HG03175 (cell line): ENCODE measurements at regions not wholly inside any gene's neighbourhood (a gene's known extent, or its start where the extent isn't known, plus 50 kb on each side); places are given as distances from the start of the nearest gene placed in this dataset.

Experiments used
- ATAC-seq: cut with Tn5 transposase; IDR thresholded peaks from one replicate; pipeline ENCODE4 v1.9.1; 2021; ENCODE audit warnings: mild to moderate bottlenecking, moderate library complexity; ENCODE audit not compliant: unreplicated experiment

DNA sequence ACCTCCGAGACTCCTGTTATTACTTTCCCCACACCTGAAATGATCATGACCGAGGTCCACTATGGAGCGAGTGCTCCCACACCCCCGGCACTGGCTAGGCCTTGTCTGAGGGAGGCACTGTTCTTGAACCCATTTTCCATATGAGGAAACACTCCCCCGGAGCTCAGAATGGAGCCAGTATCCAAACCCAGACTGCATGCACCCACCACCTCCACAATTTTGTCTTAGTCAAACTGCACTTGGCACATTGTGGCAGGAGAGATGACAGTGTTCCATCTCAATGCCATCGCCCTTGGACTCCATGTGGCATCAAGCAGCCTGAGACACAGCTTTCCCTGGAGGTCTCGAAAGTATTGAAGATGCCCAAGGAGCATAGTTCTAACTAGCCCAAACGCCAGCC is 154.1 kb downstream of the NUP210 start:
- no peak for ATAC-seq

DNA sequence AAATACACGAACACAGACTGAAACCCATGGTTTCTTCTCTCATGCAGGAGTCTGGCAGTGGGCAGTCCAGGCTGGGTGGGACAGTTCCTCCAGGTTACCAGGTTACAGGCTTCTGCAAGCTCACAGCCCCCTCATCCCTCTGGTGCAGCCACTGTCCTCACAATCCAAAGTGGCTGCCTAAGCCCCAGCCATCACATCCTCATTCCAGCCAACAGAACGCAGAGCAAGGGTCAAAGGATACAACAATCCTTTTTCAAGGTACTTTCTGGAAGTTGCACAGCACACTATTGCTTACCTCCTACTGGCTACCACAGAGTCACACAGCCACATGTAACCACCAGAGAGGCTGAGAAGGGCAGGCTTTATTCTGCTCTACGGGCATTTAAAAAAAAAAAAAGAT is 154.6 kb downstream of the NUP210 start:
- ATAC-seq: no peak

DNA sequence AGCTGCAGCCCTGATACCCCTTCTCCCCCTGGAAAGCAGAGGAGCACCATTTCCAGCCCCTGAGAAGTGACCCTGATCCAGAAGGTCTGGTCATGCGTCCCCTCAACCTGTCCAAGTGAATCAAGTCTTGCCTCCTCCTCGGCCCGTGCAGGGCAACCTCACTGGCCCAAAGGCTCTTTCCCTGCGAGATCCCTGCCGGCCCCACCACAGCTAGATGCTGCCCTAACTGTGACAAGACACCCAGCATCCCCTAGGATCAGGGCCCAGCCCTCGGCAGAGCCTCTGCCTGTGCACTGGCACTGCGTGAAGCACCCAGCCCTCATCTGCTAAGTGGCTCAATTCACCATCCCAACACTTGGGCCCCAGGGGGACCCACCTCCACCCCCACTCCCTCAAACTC is 155.1 kb downstream of the NUP210 start:
- ATAC-seq: no peak

DNA sequence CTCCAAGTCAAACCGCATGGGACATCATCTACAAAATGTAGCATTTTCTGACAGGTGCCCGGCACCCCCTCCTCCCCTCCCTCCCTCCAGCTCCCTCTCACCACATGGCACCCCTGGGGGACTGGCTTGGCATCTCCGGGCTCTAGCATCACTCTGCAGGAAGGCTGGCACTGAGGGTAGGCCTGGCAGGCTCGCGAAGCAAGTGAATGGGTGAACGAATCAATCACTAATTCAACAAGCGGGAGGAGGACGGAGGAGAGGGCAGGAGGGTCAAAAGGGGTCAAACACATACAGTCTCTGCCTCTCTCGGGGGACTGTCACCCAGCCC is 155.7 kb downstream of the NUP210 start:
- ATAC-seq: no peak

DNA sequence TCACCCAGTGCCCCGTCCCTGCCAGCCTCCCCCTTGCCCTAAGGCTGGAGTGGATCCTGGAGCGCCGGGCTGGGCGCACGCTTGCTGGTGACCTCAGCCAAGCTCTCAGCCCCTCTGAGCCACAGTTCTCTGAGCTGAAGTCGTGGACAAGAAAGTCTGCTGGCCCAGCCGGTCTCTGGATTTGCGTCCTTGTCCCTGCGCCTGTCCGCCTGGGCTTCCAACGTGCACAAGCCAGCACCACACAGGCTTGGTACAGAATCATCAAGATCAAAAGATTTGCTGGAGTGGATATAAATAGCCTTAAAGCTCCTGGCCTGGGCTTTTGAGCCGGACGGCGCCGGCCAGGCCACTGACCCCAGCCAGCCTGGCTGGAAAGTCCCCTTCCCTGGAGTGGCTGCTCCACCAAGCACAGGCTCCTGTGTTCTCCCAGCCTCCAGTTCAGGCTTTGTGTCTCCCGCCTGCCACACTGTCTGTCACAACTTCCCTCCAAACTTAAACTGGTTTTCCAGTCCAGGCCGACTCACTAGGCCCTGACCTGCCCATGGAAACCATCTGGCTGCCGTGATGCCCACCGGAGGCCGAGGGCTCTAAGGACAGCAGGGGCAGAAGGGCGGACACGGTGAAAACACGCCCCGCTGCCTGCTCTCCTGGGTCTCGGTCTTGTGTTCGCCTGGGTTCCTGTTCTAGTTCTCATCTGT is 156.2 kb downstream of the NUP210 start:
- no peak for ATAC-seq

DNA sequence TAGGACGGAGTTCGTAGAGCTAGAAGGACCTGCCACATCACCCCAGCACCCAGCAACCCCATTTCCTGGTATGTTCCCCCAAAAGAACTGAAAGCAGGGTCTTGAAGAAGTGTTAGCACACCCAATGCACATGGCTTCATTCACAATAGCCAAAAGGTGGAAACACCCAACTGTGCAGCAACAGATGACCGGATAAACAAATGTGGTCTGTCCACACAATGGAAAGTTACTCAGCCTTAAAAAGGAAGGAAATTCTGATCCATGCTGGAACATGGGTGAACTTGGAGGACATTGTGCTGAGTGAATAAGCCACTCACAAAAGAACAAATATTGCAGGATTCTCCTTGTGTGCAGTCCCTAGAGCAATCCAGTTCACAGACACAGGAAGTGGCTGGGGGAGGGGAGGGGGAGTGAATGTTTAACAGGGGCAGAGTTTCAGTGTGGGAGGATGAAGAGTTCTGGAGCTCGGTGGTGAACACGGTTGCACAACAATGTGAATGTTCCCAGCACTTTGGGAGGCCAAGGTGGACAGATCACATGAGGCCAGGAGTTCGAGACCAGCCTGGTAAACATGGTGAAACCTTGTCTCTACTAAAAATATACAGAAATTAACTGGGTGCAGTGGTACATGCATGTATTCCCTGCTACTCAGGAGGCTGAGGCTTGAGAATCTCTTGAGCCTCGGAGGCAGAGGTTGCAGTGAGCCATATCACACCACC is 157.5 kb downstream of the NUP210 start:
- peak; percentile 54 for ATAC-seq

DNA sequence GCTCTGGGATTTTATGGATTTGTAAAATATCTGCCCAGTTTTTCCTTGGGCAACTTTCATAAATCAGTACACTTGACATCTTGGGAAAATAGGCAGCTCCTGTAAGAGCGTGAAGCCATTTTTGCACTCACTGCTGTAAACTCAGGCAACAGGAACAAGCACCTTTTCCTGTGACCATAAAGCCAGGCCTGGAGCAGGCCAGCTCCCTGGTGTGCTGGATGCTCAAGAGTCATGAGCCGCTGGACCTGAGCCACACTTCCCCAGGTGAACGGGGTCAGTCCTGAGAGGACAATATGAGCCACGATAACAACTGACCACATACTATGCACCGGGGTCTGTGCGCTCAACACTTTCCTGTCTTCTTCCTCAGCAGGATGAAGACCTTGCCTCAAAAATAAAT is 158.2 kb downstream of the NUP210 start:
- ATAC-seq: no peak

DNA sequence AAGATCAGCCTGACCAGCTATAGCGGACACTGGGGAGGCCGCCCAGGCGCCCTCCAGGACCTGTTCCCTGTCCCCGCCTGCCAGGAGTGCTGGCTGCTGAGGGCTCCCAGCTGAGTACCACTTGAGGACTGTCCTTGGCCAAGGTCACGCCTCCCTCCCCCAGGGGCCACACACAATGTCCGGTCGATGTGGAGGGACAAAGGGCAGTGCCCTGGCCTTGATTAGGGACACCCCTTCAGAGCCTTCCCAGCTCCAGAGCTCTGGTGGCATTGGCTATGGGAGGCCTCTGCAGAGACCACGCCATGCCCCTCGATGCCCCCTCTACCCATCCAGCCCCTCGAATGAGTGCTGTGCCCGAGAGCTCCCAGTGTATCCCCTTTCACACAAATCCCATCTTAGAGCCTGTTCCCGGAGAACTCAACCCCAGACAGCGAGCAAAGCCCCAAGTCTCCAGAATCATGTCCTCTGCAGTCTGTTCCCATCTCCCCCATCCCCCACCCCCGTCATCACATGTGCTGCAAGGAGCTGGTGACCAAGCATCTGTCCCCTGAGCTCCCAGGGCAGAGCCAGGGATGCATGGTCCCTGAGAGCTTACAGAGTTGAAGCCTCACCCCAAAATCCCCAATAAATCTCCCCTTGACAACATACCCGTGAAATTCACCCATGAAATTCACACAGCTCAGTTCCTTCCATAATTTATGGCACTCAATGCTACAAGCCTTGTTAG is 158.9 kb downstream of the NUP210 start:
- ATAC-seq: no peak

DNA sequence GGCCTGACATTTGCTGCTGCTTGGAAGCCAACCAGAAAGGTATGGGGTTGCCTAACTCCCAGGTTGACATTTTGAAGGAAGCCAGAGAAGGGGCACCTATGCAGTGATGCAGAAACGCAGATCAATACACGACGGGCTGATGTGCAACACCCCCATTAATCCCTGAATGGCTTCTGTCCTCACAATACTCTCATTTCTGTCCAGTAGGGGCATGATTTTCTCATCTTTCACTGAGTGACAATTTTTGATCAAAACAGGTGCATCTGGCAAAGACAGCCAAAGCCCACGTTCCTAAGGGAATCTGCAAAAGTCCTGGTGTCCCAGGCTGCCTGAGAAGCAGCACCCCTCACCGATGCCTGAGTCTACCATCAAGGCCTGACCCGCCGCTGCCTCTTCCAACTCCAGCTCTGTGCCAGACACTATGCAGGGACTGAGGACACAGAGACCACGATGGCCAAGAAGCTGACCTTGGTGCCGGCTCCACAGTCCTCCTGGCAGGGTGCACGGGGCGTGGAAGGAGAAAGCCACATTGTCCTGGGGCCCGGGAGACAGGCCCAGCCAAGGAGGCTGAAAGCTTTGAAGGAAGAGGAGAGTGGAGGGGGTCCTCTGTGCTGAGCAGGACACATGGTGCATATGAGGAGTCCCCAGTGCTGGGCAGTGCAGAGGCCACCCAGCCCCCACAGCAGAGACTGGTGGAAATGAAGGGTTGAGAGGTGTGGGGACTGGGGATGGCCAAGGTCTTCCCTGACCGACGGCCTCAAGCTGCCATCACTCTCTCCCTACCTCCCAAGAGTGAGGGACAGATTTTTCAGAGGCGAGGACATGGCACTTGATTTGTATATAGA is 159.6 kb downstream of the NUP210 start:
- ATAC-seq: no peak

DNA sequence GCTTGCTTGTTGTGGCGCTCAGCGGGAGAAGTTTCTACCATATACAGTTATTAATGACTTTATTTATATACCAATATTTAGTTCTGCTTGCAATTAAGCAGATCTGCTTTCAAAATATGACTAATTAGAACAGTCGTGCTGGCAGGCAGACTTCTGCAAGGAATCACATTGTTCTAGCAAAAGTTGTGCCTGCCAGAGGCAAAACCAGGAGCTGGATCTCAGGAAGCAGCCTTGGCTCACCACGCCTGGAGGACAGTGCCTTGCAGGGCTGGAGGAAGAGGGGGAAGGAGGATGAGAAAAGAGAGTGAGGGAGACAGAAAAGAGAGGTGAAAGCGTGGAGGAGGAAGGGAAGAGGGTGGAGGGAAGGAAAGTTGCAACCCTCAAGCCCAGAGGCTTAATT is 160.3 kb downstream of the NUP210 start:
- ATAC-seq: no peak

DNA sequence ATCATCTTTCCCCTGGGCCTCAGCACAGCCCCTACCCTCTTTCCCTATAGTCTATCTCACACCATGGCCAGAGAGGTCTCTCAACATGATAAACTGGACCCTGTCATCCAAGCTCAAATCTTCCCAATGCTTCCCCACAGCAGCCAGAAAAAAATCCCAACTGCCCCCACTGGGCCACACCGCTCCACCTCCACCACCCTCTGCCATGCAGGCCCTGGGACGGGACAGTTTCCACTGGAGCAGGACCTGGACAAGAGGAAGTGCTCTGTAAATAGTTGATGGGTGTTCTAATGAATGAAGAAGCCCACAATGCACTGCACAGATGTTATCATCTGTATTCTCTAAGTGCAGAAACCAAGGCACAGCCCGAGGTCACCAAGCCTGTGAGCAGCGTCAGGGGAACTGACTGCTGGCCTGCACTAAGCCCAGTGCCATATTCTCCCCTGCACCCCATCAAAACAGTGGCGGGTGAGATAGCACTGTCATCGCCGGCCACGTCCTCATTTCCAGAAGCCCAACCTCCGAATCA is 161.1 kb downstream of the NUP210 start:
- ATAC-seq: no peak

DNA sequence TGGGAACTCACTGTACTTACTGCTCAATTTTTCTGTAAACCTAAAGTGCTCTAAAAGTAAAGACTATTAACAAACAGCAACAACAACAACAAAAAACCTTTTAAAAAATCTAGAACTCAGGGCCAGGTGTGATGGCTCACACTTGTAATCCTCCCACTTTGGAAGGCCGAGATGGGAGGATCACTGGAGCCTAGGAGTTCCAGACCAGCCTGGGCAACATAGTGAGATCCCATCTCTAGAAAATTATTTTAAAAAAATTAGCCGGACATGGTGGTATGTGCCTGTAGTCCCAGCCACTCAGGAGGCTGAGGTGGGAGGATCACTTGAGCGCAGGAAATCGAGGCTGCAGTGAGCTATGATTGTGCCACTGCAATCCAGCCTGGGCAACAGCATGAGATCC is 161.8 kb downstream of the NUP210 start:
- ATAC-seq: no peak

DNA sequence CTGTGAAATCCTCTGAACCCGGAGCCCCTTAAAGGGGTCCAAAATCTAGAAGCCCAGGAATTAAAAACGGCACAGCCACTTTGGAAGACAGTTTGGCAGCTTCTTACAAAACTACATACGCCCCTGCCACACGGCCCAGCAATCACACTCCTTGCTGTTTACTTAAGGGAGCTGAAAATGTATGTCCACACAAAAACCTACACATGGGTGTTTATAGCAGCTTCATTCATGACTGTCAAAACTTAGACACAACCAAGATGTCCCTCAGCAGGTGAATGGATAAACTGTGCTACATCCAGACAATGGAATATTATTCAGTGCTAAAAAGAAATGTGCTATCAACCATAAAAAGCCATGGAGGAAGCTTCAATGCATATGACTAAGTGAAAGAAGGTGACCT is 162.5 kb downstream of the NUP210 start:
- no peak for ATAC-seq

DNA sequence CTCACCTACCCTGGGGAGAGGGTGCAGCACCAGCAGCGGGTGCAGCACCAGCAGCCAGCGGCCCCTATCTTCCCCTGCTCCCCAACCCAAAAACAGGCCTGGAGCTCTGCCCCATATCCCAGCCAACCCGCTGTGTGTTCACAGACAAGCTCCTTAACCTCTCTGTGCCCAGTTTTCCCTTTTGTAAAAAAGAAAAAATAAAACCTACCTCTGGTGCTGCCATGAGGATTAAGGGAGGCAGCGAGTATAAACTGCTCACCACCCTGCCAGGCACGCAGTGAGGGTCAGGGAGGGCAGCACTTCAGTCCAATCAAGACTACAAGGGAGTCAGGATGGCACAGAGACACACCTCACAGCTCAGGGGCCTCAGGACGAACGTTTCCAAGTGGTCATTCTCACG is 163.3 kb downstream of the NUP210 start:
- ATAC-seq: no peak

DNA sequence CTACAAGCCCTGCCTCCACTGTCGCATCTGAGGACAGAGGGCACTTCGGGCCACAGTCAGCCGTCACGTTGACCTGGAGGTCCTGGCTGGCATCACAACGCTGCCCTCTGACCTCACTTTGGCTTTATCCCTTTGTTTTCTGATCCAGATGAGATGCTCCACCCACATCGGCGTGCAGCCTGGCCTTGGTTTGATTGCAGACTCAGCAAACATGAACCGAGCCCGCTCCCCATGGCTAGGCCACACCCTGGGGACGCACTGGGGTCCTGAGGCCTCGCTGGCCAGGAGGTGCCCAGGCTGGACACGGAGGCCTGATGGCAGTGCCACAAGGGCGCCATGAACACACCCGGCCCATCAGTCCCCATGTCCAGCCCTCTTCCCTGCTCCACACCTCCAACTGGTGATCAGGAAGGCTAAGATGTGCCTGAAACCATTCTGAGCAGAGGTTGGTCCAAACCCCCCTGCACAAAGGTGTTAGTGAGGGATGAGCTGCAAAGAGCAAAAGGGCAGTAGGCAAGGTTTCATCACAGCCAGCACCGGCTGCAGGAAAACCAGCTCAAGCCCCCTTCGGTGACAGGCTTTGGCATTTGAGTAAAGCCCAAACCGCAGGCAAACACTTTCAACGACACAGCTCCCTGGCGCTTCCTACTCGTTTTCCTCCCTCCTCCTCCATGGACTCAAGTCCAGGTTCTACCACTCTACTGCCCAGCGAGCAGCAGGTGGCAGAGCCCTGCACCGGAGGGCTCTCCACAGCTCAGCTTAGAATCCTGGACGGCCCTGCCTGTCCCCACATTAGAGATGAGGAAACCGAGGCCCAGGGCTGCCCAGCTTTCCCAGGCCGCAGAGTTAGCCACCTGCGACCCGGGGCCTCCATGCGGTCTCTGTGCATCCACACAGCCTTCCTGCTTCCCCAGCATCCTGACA is 165.8 kb downstream of the NUP210 start:
- no peak for ATAC-seq

DNA sequence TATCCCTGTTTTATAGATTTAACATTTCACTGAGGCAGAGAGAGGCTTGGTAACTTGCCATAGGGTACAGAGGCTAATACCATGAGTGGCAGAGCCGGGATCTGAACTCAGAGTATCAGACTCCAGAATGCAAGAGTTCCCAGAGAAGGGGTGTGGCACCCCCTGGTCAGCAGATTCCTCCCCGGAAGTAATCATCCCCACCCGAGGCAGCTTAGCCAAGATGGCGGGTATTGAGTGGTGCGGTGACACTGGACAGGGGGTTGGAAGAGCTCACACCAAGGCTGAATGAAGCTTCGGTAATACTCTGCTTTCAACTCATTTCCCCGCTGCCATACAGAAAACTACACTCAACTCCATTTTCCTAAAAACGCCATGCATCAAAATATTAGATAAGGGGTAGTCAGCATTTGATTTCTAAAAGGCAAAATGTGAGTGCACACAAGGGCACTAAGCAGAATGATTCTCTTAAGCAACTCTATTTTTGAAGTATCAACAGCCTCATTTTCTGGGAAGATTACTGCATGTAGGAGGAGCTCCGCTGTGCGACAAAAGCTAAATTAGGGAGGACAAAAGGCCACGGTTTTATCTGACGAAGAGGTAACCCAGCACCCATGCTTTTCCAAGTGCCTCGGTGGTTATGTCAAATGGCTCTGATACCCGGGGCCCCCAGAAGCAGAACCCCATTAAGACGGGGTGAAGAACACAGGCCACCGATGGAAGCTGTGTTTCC is 166.7 kb downstream of the NUP210 start:
- ATAC-seq: no peak

DNA sequence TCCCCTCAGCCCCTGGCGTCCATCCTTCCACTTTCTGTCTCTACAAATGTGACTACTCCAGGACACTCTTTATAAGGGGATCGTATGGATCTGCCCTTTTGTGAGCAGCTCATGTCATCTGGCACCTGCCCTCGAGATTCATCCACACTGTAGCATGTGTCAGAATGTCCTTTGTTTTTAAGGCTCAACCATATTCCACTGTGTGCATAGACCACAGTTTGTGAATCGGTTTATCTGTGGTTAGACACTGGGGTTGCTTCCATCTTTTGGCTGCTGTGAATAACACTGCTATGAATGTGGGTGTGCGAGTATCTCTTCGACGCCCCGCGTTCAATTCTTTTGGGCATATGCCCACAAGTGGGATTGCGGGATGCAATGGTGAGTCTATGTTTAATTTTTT is 167.9 kb downstream of the NUP210 start:
- no peak for ATAC-seq

DNA sequence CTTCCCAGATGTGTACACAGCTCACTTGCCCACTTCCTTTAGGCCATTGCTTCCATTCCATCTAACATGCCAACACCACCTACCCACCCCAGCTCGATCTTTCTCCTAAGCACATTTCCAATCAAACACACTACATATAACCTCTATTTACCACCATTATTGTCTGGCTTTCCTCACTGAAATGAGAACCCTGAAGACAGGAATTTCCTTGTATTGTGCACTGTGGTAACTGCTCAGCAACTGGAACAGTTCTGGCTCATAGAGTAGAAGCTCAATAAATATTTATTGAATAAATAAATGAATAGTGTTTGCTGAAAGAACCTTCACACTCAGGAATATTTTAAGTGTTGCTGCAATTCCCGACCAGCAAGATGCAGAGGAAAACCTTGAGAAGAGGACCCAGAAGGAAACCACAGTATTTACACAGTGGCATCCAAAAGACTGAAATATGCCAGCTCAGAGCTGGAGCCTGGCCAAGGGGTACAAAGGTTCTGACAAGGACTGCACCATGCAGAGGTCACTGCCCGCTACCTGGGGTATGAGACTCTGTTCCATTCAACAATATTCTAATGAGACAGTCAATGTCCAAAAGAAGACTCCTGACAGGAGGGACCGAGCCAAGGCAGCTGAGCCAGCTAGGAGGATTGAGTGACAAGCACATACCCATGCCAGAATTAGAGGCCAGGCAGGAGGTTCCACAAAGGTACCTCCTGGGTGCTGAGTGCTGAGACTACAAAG is 168.8 kb downstream of the NUP210 start:
- ATAC-seq: no peak
